ENCODE measurements at regions not wholly inside any gene's neighbourhood (a gene's known extent, or its start where the extent isn't known, plus 50 kb on each side); places are given as distances from the start of the nearest gene placed in this dataset.

GRCh38 chr22:48538291-48538820 lies 1289.3 kb downstream of the BRD1 start:
- TF ChIP-seq CTCF (IDR thresholded peaks at IDR 0.05) (no peak), POLR2A (IDR thresholded peaks at IDR 0.05) (no peak), EP300 (IDR thresholded peaks at IDR 0.05) (no peak)
